RWPE2 (cell line): ENCODE measurements at regions not wholly inside any gene's neighbourhood (a gene's known extent, or its start where the extent isn't known, plus 50 kb on each side); places are given as distances from the start of the nearest gene placed in this dataset.
A peak's percentile ranks its signal among the peaks of the same experiment; 100 is the strongest.

Experiments
- ATAC-seq: fragments of 200-7000 bp; cut with Tn5 transposase; 3 replicates; pipeline ENCODE4 v1.9.1; 2021; ENCODE audit warnings: low read depth
- DNase-seq: peaks from one replicate; pipeline ENCODE4 v3.0.0-alpha.2; 2020; ENCODE audit warnings: low spot score
- H3K27ac ChIP-seq: fragments of 450-650 bp; 2 replicates; pipeline ENCODE4 v1.5.1; 2017; ENCODE audit warnings: mild to moderate bottlenecking; ENCODE audit not compliant: poor library complexity, severe bottlenecking
- H3K27me3 ChIP-seq: fragments of 250-450 bp; sonication (Bioruptor Pico); 2 replicates; pipeline ENCODE4 v1.5.1; 2021; ENCODE audit warnings: mild to moderate bottlenecking, moderate library complexity; ENCODE audit not compliant: insufficient read depth, poor library complexity, severe bottlenecking
- H3K36me3 ChIP-seq: fragments of 250-450 bp; sonication (Bioruptor Pico); 2 replicates; pipeline ENCODE4 v1.5.1; 2020; ENCODE audit warnings: low read depth, mild to moderate bottlenecking, moderate library complexity
- H3K4me1 ChIP-seq: fragments of 250-450 bp; sonication (Bioruptor Pico); 2 replicates; pipeline ENCODE4 v1.5.1; 2021; ENCODE audit warnings: mild to moderate bottlenecking, moderate library complexity; ENCODE audit not compliant: insufficient read depth, poor library complexity, severe bottlenecking
- H3K4me3 ChIP-seq: fragments of 250-450 bp; sonication (Bioruptor Pico); 2 replicates; pipeline ENCODE4 v1.5.1; 2021; ENCODE audit warnings: mild to moderate bottlenecking, moderate library complexity; ENCODE audit not compliant: severe bottlenecking
- H3K9me3 ChIP-seq: fragments of 250-450 bp; sonication (Bioruptor Pico); 2 replicates; pipeline ENCODE4 v1.5.1; 2021; ENCODE audit warnings: mild to moderate bottlenecking, moderate library complexity; ENCODE audit not compliant: severe bottlenecking
- TF ChIP-seq, protein P1 (sequence below): fragments of 450-650 bp; IDR thresholded peaks from one replicate; pipeline ENCODE4 v1.5.1; 2017; ENCODE audit warnings: mild to moderate bottlenecking, moderate library complexity; ENCODE audit not compliant: poor library complexity, severe bottlenecking

DNA sequence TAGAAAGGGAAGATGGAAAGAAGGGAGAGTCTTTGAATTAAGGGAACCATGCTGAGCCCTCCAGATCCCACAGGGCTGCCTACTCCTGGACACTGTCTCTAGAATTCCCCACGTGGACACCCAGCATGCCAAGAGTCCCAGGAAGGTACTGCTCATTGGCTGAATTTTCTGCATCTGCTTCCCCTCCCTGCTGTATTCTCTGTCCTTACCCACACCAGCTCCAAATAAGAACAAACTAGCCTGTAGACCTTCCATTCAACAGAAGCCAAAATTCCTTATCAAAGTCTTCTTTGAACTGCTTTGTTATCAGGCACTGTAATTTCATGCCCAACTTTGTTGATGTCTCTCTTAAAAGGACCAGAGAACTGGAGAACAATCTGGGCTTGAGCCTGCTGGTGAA, 305.9 kb upstream of the ARGLU1 start:
- no peaks in the 10 kb centered on the region for H3K4me1 ChIP-seq
- TF ChIP-seq, protein P1, sequence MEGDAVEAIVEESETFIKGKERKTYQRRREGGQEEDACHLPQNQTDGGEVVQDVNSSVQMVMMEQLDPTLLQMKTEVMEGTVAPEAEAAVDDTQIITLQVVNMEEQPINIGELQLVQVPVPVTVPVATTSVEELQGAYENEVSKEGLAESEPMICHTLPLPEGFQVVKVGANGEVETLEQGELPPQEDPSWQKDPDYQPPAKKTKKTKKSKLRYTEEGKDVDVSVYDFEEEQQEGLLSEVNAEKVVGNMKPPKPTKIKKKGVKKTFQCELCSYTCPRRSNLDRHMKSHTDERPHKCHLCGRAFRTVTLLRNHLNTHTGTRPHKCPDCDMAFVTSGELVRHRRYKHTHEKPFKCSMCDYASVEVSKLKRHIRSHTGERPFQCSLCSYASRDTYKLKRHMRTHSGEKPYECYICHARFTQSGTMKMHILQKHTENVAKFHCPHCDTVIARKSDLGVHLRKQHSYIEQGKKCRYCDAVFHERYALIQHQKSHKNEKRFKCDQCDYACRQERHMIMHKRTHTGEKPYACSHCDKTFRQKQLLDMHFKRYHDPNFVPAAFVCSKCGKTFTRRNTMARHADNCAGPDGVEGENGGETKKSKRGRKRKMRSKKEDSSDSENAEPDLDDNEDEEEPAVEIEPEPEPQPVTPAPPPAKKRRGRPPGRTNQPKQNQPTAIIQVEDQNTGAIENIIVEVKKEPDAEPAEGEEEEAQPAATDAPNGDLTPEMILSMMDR: no peak
- no peaks in the 10 kb centered on the region for H3K27me3 ChIP-seq
- H3K27ac ChIP-seq: no peak overlapping the region
- no peaks in the 10 kb centered on the region for H3K36me3 ChIP-seq
- no peaks in the 10 kb centered on the region for H3K9me3 ChIP-seq
- ATAC-seq: no peak
- H3K4me3 ChIP-seq: no peak overlapping the region
- no peak for DNase-seq

DNA sequence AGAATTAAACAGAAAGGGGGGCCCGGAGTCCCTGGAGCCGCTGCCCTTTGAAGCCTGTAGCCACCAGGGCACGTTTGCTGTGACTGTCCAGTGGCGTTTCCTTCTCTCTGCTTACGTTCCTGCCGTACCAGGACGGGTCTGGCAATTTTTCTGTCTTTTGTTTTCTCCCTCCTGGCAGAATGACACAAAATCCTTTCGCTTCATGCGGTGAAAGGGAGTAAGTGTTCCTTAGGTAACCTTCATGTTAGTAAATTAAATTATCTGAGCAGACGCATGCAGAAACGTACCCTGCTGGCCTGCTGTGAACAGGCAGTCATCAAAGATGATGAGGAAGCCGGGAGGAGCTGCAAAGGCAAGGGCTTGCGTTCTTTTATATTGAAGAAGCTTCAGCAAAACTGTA, 299.3 kb upstream of the ARGLU1 start:
- H3K36me3 ChIP-seq: no peaks in the 10 kb centered on the region
- peaks cover 3% of the 10 kb centered on the region for H3K27me3 ChIP-seq
- DNase-seq (no peak), ATAC-seq (peak; percentile 45; the same call in 2 of the 3 replicates)
- H3K4me1 ChIP-seq: no peaks in the 10 kb centered on the region
- no peak overlapping the region for H3K4me3 ChIP-seq
- no peak overlapping the region for H3K27ac ChIP-seq
- no peaks in the 10 kb centered on the region for H3K9me3 ChIP-seq
- TF ChIP-seq, protein P1: no peak

DNA sequence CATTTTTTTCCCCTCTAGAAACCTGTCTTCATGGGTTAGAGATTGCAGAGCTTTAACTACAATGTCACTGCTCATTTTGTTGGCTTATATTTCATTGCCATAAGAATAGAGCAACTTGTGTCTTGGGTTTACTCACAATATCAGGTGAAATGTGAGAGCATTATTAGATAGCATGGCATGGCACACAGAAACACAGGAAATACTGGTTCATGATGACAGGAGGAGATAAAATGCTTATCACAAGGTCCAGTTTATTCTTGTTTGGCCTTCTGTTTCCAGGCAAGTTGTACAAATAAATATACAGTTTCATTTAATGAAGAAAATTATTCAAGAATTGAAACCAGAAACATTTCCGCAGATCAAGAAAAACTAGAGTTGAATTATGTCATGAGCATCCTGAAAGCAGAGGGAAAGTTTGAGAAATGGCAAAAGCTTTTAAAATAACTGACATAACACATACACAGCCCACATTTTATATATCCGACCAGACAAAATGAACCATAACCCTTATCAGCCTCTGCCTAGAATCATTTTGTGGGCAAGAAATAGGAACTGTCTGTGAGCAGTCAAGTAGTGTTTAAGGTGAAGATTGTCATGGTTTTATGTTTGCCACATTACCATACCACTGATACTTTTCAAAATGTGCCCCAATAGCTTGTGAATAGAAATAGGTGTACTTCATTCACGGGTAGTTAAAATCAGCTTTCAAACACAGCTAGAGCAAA, 297.9 kb upstream of the ARGLU1 start:
- H3K36me3 ChIP-seq: no peaks in the 10 kb centered on the region
- peaks cover 3% of the 10 kb centered on the region for H3K27me3 ChIP-seq
- DNase-seq (no peak), ATAC-seq (no peak)
- no peak overlapping the region for H3K27ac ChIP-seq
- H3K9me3 ChIP-seq: no peaks in the 10 kb centered on the region
- no peak overlapping the region for H3K4me3 ChIP-seq
- TF ChIP-seq, protein P1: no peak
- H3K4me1 ChIP-seq: no peaks in the 10 kb centered on the region

DNA sequence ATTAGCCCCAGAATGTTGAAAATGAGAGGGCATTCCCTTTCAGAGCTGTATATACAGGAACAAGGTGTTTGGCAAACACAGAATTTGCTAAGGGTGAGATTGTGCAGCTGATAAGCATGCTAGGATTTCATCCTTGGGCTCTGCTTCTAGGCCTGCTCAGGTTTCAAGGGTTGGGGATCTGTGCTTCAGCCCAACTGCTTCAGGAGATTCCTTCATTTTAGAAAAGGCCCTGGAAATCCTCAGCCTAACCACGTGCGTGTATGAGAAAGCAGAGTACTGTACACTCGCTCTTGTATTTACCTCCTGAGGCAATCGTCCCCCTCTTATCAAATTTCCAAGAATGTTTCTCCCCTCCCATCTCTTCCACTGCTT, 291.6 kb upstream of the ARGLU1 start:
- Histone ChIP-seq H3K27ac (no peak overlapping the region), H3K4me3 (no peak overlapping the region), H3K36me3 (no peaks in the 10 kb centered on the region), H3K27me3 (no peaks in the 10 kb centered on the region), H3K4me1 (no peaks in the 10 kb centered on the region), H3K9me3 (no peaks in the 10 kb centered on the region)
- ATAC-seq: no peak; the same call in 2 of the 3 replicates
- DNase-seq: no peak
- TF ChIP-seq, protein P1: no peak

DNA sequence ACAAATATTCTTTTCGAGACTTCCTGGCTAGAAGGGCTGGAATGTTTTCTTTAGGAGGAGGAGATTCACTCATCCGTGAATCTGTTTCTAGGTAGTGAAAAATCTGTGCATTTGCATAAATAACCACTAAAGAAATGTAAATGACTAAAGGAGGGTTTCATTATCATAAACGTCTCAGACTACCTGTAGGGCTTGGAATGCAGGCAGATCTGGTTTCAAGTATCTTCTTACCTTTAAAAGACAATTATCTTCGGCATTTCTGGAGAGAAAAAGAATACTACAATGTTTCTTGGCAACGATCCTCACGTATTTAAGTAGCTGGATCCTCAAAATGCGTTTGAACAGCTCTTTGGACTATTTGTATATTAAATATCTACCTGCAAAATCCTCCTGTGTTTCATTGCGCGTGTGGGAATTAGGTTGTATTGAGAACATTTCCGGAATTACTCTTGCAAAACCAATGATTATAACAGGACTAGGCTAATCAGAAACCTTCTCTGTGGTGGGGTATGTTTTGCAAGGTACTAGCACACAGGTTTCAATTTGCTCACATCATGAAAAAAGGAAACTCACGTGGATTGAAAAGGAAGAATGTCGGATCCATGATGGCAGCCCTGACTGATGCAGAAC, 291.1 kb upstream of the ARGLU1 start:
- DNase-seq: no peak
- no peaks in the 10 kb centered on the region for H3K36me3 ChIP-seq
- no peaks in the 10 kb centered on the region for H3K27me3 ChIP-seq
- ATAC-seq: peak; percentile 27; the same call in 2 of the 3 replicates
- H3K27ac ChIP-seq: no peak overlapping the region
- H3K4me1 ChIP-seq: no peaks in the 10 kb centered on the region
- H3K4me3 ChIP-seq: no peak overlapping the region
- TF ChIP-seq, protein P1: no peak
- no peaks in the 10 kb centered on the region for H3K9me3 ChIP-seq
